Liver (tissue), 8 donors: ENCODE measurements at regions not wholly inside any gene's neighbourhood (a gene's known extent, or its start where the extent isn't known, plus 50 kb on each side); places are given as distances from the start of the nearest gene placed in this dataset.

Source experiments
- DNase-seq: peaks from one replicate; pipeline ENCODE4 v3.0.0-alpha.2; 2017; ENCODE audit warnings: low spot score
- H3K27ac ChIP-seq, 2 donors: one replicate each; pipeline ENCODE4 v1.7.0; 2013; ENCODE audit warnings: inconsistent platforms in 2 of 2, low read length in 2 of 2, control low read depth in 1 of 2, low read depth in 1 of 2, mild to moderate bottlenecking in 1 of 2
- H3K27me3 ChIP-seq, 4 donors: one replicate each; pipeline versions ENCODE4 v1.6.1 to v1.7.0; 2013; ENCODE audit warnings: low read length in 3 of 4, inconsistent platforms in 1 of 4, mild to moderate bottlenecking in 1 of 4, moderate library complexity in 1 of 4; ENCODE audit not compliant: control insufficient read depth in 4 of 4, insufficient read depth in 4 of 4
- H3K36me3 ChIP-seq, 4 donors: one replicate each; pipeline versions ENCODE4 v1.6.1 to v1.7.0; 2013; ENCODE audit warnings: low read length in 3 of 4, mild to moderate bottlenecking in 3 of 4, low read depth in 1 of 4, moderate library complexity in 1 of 4; ENCODE audit not compliant: control insufficient read depth in 4 of 4, insufficient read depth in 3 of 4
- H3K4me1 ChIP-seq, 4 donors: one replicate each; pipeline versions ENCODE4 v1.6.1 to v1.7.0; 2013; ENCODE audit warnings: low read length in 3 of 4, mild to moderate bottlenecking in 3 of 4, moderate library complexity in 1 of 4; ENCODE audit not compliant: control insufficient read depth in 4 of 4, insufficient read depth in 4 of 4
- H3K4me3 ChIP-seq, 3 donors: one replicate each; pipeline versions ENCODE4 v1.6.1 to v1.7.0; 2013; ENCODE audit warnings: low read length in 3 of 3, control low read depth in 1 of 3, low read depth in 1 of 3, mild to moderate bottlenecking in 1 of 3
- H3K9ac ChIP-seq, 2 donors: one replicate each; pipeline ENCODE4 v1.7.0; 2013; ENCODE audit warnings: low read length in 2 of 2, mild to moderate bottlenecking in 2 of 2, moderate library complexity in 2 of 2, control low read depth in 1 of 2, low read depth in 1 of 2
- H3K9me3 ChIP-seq, 4 donors: one replicate each; pipeline versions ENCODE4 v1.6.1 to v1.7.0; 2013; ENCODE audit warnings: low read length in 3 of 4; ENCODE audit not compliant: control insufficient read depth in 4 of 4
- ATF3 ChIP-seq: IDR thresholded peaks from 2 replicates; pipeline ENCODE4 v1.6.1; 2016; ENCODE audit warnings: antibody characterized with exemption
- CTCF ChIP-seq: fragments of 150-350 bp; IDR thresholded peaks from 2 replicates; pipeline ENCODE4 v1.5.1; 2017; ENCODE audit warnings: improper control_type of control experiment, low read depth, low read length; ENCODE audit not compliant: missing input control
- EGR1 ChIP-seq, 2 donors: IDR thresholded peaks; 2 replicates each; pipeline ENCODE4 v1.6.1; 2016 to 2018; ENCODE audit warnings: antibody characterized with exemption in 2 of 2, low read depth in 2 of 2
- FOXA1 ChIP-seq: IDR thresholded peaks from 2 replicates; pipeline ENCODE4 v1.6.1; 2016; ENCODE audit warnings: antibody characterized with exemption
- FOXA2 ChIP-seq: IDR thresholded peaks from 2 replicates; pipeline ENCODE4 v1.6.1; 2016; ENCODE audit warnings: antibody characterized with exemption
- GABPA ChIP-seq, 2 donors: IDR thresholded peaks in 1 of 2; conservative IDR thresholded peaks in 1 of 2; 2 replicates each; pipeline ENCODE4 v1.6.1; 2016; ENCODE audit warnings: antibody characterized with exemption in 2 of 2, mild to moderate bottlenecking in 1 of 2, moderate library complexity in 1 of 2
- HNF4A ChIP-seq, 2 donors: conservative IDR thresholded peaks; 2 replicates each; pipeline ENCODE4 v1.6.1; 2016; ENCODE audit warnings: antibody characterized with exemption in 2 of 2, mild to moderate bottlenecking in 2 of 2
- JUND ChIP-seq, 2 donors: IDR thresholded peaks; 2 replicates each; pipeline ENCODE4 v1.6.1; 2016; ENCODE audit warnings: antibody characterized with exemption in 2 of 2
- MAX ChIP-seq: IDR thresholded peaks from 2 replicates; pipeline ENCODE4 v1.6.1; 2016; ENCODE audit warnings: antibody characterized with exemption
- NR2F2 ChIP-seq: IDR thresholded peaks from 2 replicates; pipeline ENCODE4 v1.6.1; 2016; ENCODE audit warnings: antibody characterized with exemption
- RAD21 ChIP-seq, 2 donors: IDR thresholded peaks; 2 replicates each; pipeline ENCODE4 v1.6.1; 2016; ENCODE audit warnings: antibody characterized with exemption in 2 of 2, mild to moderate bottlenecking in 2 of 2
- RXRA ChIP-seq, 2 donors: IDR thresholded peaks; 2 replicates each; pipeline ENCODE4 v1.6.1; 2017 to 2018; ENCODE audit warnings: antibody characterized with exemption in 2 of 2, mild to moderate bottlenecking in 1 of 2
- SP1 ChIP-seq: IDR thresholded peaks from 2 replicates; pipeline ENCODE4 v1.6.1; 2018; ENCODE audit warnings: antibody characterized with exemption, mild to moderate bottlenecking
- TAF1 ChIP-seq: conservative IDR thresholded peaks from 2 replicates; pipeline ENCODE4 v1.6.1; 2016; ENCODE audit warnings: antibody characterized with exemption, mild to moderate bottlenecking
- WGBS: extraction: QIAGEN DNeasy Blood & Tissue Kit; methylation state at CpG from one replicate; pipeline ENCODE4 v1.1.7; 2013; 5-methylcytosine and 5-hydroxymethylcytosine counted together
- TF ChIP-seq, protein P1 (sequence below): IDR thresholded peaks from 2 replicates; pipeline ENCODE4 v1.6.1; 2016; ENCODE audit warnings: antibody characterized with exemption, mild to moderate bottlenecking
- TF ChIP-seq, protein P2 (sequence below): IDR thresholded peaks from 2 replicates; pipeline ENCODE4 v1.6.1; 2016; ENCODE audit warnings: antibody characterized with exemption
- donor health status: healthy.
- donor health status: healthy.
- donor health status: healthy.
- donor health status: healthy.
- donor health status: healthy.

GRCh38 chr13:111476197-111476596, 155.8 kb downstream of the TEX29 start (continued):
- TF ChIP-seq CTCF, result no peak
- TF ChIP-seq FOXA1, result no peak

- H3K36me3 ChIP-seq, result no peaks in the 10 kb centered on the region
- 79% methylated on average over 14 of the region's 14 CpGs for WGBS
- no peak overlapping the region for H3K9ac ChIP-seq
- H3K27ac ChIP-seq, result no peak overlapping the region
- no peak overlapping the region for H3K4me3 ChIP-seq
- no peaks in the 10 kb centered on the region for H3K9me3 ChIP-seq
- no peak for DNase-seq
- no peak for TF ChIP-seq MAX
- TF ChIP-seq SP1, result no peak
- TF ChIP-seq, protein P1, sequence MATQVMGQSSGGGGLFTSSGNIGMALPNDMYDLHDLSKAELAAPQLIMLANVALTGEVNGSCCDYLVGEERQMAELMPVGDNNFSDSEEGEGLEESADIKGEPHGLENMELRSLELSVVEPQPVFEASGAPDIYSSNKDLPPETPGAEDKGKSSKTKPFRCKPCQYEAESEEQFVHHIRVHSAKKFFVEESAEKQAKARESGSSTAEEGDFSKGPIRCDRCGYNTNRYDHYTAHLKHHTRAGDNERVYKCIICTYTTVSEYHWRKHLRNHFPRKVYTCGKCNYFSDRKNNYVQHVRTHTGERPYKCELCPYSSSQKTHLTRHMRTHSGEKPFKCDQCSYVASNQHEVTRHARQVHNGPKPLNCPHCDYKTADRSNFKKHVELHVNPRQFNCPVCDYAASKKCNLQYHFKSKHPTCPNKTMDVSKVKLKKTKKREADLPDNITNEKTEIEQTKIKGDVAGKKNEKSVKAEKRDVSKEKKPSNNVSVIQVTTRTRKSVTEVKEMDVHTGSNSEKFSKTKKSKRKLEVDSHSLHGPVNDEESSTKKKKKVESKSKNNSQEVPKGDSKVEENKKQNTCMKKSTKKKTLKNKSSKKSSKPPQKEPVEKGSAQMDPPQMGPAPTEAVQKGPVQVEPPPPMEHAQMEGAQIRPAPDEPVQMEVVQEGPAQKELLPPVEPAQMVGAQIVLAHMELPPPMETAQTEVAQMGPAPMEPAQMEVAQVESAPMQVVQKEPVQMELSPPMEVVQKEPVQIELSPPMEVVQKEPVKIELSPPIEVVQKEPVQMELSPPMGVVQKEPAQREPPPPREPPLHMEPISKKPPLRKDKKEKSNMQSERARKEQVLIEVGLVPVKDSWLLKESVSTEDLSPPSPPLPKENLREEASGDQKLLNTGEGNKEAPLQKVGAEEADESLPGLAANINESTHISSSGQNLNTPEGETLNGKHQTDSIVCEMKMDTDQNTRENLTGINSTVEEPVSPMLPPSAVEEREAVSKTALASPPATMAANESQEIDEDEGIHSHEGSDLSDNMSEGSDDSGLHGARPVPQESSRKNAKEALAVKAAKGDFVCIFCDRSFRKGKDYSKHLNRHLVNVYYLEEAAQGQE, result no peak
- no peak for TF ChIP-seq ATF3
- TF ChIP-seq HNF4A (conservative IDR thresholded peaks at IDR 0.05), result no peak
- TF ChIP-seq, protein P2, sequence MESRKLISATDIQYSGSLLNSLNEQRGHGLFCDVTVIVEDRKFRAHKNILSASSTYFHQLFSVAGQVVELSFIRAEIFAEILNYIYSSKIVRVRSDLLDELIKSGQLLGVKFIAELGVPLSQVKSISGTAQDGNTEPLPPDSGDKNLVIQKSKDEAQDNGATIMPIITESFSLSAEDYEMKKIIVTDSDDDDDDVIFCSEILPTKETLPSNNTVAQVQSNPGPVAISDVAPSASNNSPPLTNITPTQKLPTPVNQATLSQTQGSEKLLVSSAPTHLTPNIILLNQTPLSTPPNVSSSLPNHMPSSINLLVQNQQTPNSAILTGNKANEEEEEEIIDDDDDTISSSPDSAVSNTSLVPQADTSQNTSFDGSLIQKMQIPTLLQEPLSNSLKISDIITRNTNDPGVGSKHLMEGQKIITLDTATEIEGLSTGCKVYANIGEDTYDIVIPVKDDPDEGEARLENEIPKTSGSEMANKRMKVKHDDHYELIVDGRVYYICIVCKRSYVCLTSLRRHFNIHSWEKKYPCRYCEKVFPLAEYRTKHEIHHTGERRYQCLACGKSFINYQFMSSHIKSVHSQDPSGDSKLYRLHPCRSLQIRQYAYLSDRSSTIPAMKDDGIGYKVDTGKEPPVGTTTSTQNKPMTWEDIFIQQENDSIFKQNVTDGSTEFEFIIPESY, result no peak
- TF ChIP-seq RAD21 (IDR thresholded peaks at IDR 0.05), result no peak
- TF ChIP-seq TAF1, result no peak
- no peak for TF ChIP-seq NR2F2
- TF ChIP-seq GABPA (IDR thresholded peaks at IDR 0.05 in 1 of 2, conservative IDR thresholded peaks at IDR 0.05 in 1 of 2), result no peak
- no peak for TF ChIP-seq JUND (IDR thresholded peaks at IDR 0.05)
- TF ChIP-seq RXRA (IDR thresholded peaks at IDR 0.05), result no peak
- no peak for TF ChIP-seq EGR1 (IDR thresholded peaks at IDR 0.05; ENCODE audit: low read depth in 2 of 2)
- no peak for TF ChIP-seq FOXA2
- peaks cover 0 to 4% (median 0%) of the 10 kb centered on the region in 4 donors for H3K27me3 ChIP-seq
- no peaks in the 10 kb centered on the region for H3K4me1 ChIP-seq
These were observed 159.0 kb downstream of the TEX29 start for GRCh38 chr13:111479412-111479811.
